SU-DHL-6 (cell line): ENCODE measurements at regions not wholly inside any gene's neighbourhood (a gene's known extent, or its start where the extent isn't known, plus 50 kb on each side); places are given as distances from the start of the nearest gene placed in this dataset.

ENCODE experiments used
- H2AFZ ChIP-seq: fragments of 200-600 bp; sonication (generic); 2 replicates; pipeline ENCODE4 v1.6.1; 2014; ENCODE audit warnings: low read depth, mild to moderate bottlenecking, moderate library complexity, mixed read lengths, antibody characterized with exemption, low read length; ENCODE audit not compliant: severe bottlenecking
- H3F3A ChIP-seq: fragments of 200-600 bp; shearing (Covaris generic); 2 replicates; pipeline ENCODE4 v1.6.0; 2016; ENCODE audit warnings: antibody characterized with exemption, mild to moderate bottlenecking; ENCODE audit not compliant: insufficient read depth
- H3K27ac ChIP-seq: fragments of 200-600 bp; sonication (generic); 2 replicates; pipeline ENCODE4 v1.5.1; 2016; ENCODE audit warnings: low read depth, mild to moderate bottlenecking, low read length, moderate library complexity, mixed read lengths
- H3K27me3 ChIP-seq: fragments of 200-600 bp; sonication (generic), shearing (Covaris generic); 2 replicates; pipeline ENCODE4 v1.6.0; 2014; ENCODE audit warnings: mild to moderate bottlenecking, low read length
- H3K36me3 ChIP-seq: fragments of 200-600 bp; sonication (generic); 2 replicates; pipeline ENCODE4 v1.6.1; 2014; ENCODE audit warnings: mild to moderate bottlenecking, low read length, mixed read lengths
- H3K4me2 ChIP-seq: fragments of 300-600, 200-600 bp; shearing (Covaris generic), sonication (generic); 2 replicates; pipeline ENCODE4 v1.6.0; 2014; ENCODE audit warnings: low read length, low read depth, mild to moderate bottlenecking; ENCODE audit not compliant: poor library complexity, severe bottlenecking
- H3K4me3 ChIP-seq: fragments of 200-600 bp; sonication (generic); 2 replicates; pipeline ENCODE4 v1.5.1; 2014; ENCODE audit warnings: antibody characterized with exemption, low read length, mild to moderate bottlenecking, mixed read lengths; ENCODE audit not compliant: insufficient read depth, poor library complexity, severe bottlenecking
- H3K79me2 ChIP-seq: fragments of 200-600 bp; sonication (generic); 2 replicates; pipeline ENCODE4 v1.6.1; 2014; ENCODE audit warnings: mild to moderate bottlenecking, low read length, moderate library complexity; ENCODE audit not compliant: insufficient read depth
- H3K9ac ChIP-seq: fragments of 200-600 bp; sonication (generic); 2 replicates; pipeline ENCODE4 v1.7.0; 2014; ENCODE audit warnings: mild to moderate bottlenecking, low read length
- H3K9me2 ChIP-seq: fragments of 200-600 bp; sonication (generic); replicated peaks from 2 replicates; pipeline ENCODE4 v1.6.1; 2014; ENCODE audit warnings: low read length; ENCODE audit not compliant: insufficient read depth
- H3K9me3 ChIP-seq: fragments of 200-600 bp; sonication (generic); 2 replicates; pipeline ENCODE4 v1.6.1; 2014; ENCODE audit warnings: low read length, mixed read lengths; ENCODE audit not compliant: insufficient read depth
- H4K20me1 ChIP-seq: fragments of 200-600 bp; sonication (generic); 2 replicates; pipeline ENCODE4 v1.6.1; 2014; ENCODE audit warnings: low read depth, mild to moderate bottlenecking, antibody characterized with exemption, low read length, moderate library complexity, mixed read lengths
- EZH2phosphoT487 ChIP-seq: fragments of 200-600 bp; sonication (generic), shearing (Covaris generic); conservative IDR thresholded peaks from 2 replicates; pipeline ENCODE4 v1.6.1; 2018; ENCODE audit warnings: mild to moderate bottlenecking, antibody characterized with exemption, low read length, moderate library complexity, mixed read lengths
- TF ChIP-seq, protein P1 (sequence below): fragments of 200-600 bp; sonication (generic); IDR thresholded peaks from one replicate; pipeline ENCODE4 v1.5.1; 2017; ENCODE audit warnings: antibody characterized with exemption, mild to moderate bottlenecking, low read length, moderate library complexity; ENCODE audit not compliant: insufficient read depth, poor library complexity, severe bottlenecking

DNA sequence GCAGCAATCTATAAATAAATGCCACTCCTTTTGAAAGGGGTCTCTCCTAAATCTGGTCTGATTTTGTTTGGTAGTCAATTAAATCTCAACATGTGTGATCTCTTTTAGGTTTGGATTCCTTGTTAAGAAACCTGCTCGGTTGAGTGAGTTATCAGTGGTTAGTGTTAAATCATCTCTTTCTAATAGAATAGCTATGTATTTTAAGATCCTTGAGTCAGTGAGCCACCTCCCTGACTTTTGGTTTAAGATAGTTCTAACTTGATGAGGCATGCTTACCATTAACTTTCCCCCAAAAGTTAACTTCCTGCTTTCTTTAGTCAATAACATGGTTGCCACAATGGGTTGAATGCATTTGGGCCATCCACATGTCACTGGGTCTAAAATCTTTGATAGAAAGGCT is 93.1 kb upstream of the OLFM3 start:
- TF ChIP-seq EZH2phosphoT487, result no peak
- TF ChIP-seq, protein P1, sequence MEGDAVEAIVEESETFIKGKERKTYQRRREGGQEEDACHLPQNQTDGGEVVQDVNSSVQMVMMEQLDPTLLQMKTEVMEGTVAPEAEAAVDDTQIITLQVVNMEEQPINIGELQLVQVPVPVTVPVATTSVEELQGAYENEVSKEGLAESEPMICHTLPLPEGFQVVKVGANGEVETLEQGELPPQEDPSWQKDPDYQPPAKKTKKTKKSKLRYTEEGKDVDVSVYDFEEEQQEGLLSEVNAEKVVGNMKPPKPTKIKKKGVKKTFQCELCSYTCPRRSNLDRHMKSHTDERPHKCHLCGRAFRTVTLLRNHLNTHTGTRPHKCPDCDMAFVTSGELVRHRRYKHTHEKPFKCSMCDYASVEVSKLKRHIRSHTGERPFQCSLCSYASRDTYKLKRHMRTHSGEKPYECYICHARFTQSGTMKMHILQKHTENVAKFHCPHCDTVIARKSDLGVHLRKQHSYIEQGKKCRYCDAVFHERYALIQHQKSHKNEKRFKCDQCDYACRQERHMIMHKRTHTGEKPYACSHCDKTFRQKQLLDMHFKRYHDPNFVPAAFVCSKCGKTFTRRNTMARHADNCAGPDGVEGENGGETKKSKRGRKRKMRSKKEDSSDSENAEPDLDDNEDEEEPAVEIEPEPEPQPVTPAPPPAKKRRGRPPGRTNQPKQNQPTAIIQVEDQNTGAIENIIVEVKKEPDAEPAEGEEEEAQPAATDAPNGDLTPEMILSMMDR, result no peak
- no peaks in the 10 kb centered on the region for H3K36me3 ChIP-seq
- H3K4me2 ChIP-seq, result no peak overlapping the region
- H3K9me2 ChIP-seq, result no peaks in the 10 kb centered on the region
- no peak overlapping the region for H3K9ac ChIP-seq
- no peak overlapping the region for H2AFZ ChIP-seq
- no peak overlapping the region for H3K27ac ChIP-seq
- no peaks in the 10 kb centered on the region for H3K79me2 ChIP-seq
- no peaks in the 10 kb centered on the region for H3K27me3 ChIP-seq
- no peaks in the 10 kb centered on the region for H3K9me3 ChIP-seq
- no peaks in the 10 kb centered on the region for H3F3A ChIP-seq
- H4K20me1 ChIP-seq, result no peaks in the 10 kb centered on the region
- H3K4me3 ChIP-seq, result no peak overlapping the region

DNA sequence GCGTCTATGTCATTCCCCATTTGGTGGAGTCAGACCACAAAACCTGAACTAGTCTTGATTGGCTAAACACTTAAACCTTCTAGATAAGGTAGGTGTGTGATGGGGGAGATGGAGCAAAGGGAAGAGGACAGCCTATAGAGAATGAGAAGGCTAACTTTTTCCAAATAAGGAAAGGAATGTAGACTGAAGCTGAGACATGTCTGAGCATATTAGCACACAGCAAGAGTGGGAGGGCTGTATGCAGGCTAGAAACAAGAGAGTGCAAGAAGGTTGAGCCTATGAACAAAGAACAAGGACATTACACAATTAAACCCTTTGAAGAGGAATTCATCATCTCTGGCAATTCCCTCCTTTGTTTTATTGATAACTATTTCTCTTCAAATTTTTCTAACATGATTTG is 89.2 kb upstream of the OLFM3 start:
- H3K27ac ChIP-seq, result no peak overlapping the region

DNA sequence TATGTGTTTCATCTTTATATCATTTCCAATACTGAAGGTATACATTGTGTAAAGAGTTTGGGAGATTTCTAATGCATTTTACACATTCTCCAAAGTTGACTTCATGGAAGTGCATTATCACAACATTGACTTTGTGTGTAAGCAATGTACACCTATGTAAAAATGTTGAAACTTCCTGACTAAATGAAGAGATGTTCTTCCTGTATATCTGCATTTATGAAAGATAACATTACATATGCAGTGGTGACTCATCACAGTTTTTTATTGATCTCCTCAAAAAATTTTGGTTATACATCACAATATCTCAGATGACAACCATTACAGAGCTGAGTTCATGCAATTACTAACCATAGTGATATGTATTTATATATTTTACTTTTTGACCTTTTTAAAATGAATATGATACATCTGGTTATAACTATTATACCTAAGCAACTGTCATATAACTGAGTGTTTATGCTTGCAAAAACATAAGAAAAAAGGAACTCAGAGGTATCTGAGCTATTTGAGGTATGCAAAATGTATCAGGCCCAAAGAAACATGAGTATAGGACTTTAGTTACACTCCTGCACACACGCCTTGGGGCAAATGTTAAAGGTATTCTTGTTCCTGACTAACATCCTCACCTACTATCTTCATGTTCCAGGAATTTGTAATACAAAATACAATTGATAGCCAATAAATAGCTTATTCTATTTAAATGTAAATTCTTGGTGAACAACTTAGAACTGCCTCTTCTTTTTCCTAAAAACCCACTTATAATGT is 88.2 kb upstream of the OLFM3 start:
- no peak overlapping the region for H3K4me2 ChIP-seq
- no peaks in the 10 kb centered on the region for H3K27me3 ChIP-seq
- no peaks in the 10 kb centered on the region for H3K9me3 ChIP-seq
- no peak overlapping the region for H3K4me3 ChIP-seq
- H3K27ac ChIP-seq, result no peak overlapping the region
- H3K79me2 ChIP-seq, result no peaks in the 10 kb centered on the region
- no peaks in the 10 kb centered on the region for H3K9me2 ChIP-seq
- H3K9ac ChIP-seq, result no peak overlapping the region
- no peaks in the 10 kb centered on the region for H3F3A ChIP-seq
- no peaks in the 10 kb centered on the region for H3K36me3 ChIP-seq
- no peak overlapping the region for H2AFZ ChIP-seq
- H4K20me1 ChIP-seq, result no peaks in the 10 kb centered on the region
- TF ChIP-seq EZH2phosphoT487, result no peak
- TF ChIP-seq, protein P1, result no peak

More for the DNA sequence above, 89.2 kb upstream of the OLFM3 start:
- Histone ChIP-seq H3F3A (no peaks in the 10 kb centered on the region), H3K36me3 (no peaks in the 10 kb centered on the region), H2AFZ (no peak overlapping the region), H3K9me3 (no peaks in the 10 kb centered on the region), H3K27me3 (no peaks in the 10 kb centered on the region), H3K4me2 (no peak overlapping the region), H3K9ac (no peak overlapping the region), H3K4me3 (no peak overlapping the region), H3K79me2 (no peaks in the 10 kb centered on the region), H3K9me2 (no peaks in the 10 kb centered on the region), H4K20me1 (no peaks in the 10 kb centered on the region)
- TF ChIP-seq, protein P1, result no peak
- TF ChIP-seq EZH2phosphoT487, result no peak
